Uterus (tissue), 2 donors: ENCODE measurements at regions not wholly inside any gene's neighbourhood (a gene's known extent, or its start where the extent isn't known, plus 50 kb on each side); places are given as distances from the start of the nearest gene placed in this dataset.

ENCODE experiments used
- CTCF ChIP-seq, 4 experiments: fragments of 200-600 bp in 2 of 4; fragments of 450-650 bp in 2 of 4; sonication (generic) in 2 of 4; IDR thresholded peaks; one replicate each; pipeline ENCODE4 v1.5.1; 2016 to 2019; ENCODE audit warnings: antibody characterized with exemption in 4 of 4, mild to moderate bottlenecking in 2 of 4, moderate library complexity in 1 of 4
- POLR2A ChIP-seq, 2 donors: fragments of 450-650 bp; IDR thresholded peaks; one replicate each; pipeline ENCODE4 v1.6.1; 2016; ENCODE audit warnings: antibody characterized with exemption in 2 of 2, mild to moderate bottlenecking in 1 of 2, moderate library complexity in 1 of 2

- no peak for TF ChIP-seq CTCF (IDR thresholded peaks at IDR 0.05)
- no peak for TF ChIP-seq POLR2A (IDR thresholded peaks at IDR 0.05)
Measured at GRCh38 chr3:117722856-117723255, 1013.3 kb downstream of the TUSC7 start.
